ENCODE measurements at regions not wholly inside any gene's neighbourhood (a gene's known extent, or its start where the extent isn't known, plus 50 kb on each side); places are given as distances from the start of the nearest gene placed in this dataset.

- no peak for TF ChIP-seq CTCF (IDR thresholded peaks at IDR 0.05; ENCODE audit: borderline replicate concordance, insufficient read depth, low read depth, low read length)
- no peak overlapping the region for H3K4me3 ChIP-seq (ENCODE audit: low read depth, low read length)
Measured at GRCh38 chr7:28246921-28247461, 66.4 kb upstream of the JAZF1 start.

GRCh38 chr7:28258240-28258639 is 77.6 kb upstream of the JAZF1 start:
- no peak for TF ChIP-seq CTCF (IDR thresholded peaks at IDR 0.05; ENCODE audit: borderline replicate concordance, insufficient read depth, low read depth, low read length)
- no peak overlapping the region for H3K4me3 ChIP-seq (ENCODE audit: low read depth, low read length)

- H3K4me3 ChIP-seq (ENCODE audit: low read depth, low read length), result no peak overlapping the region
- no peak for TF ChIP-seq CTCF (IDR thresholded peaks at IDR 0.05; ENCODE audit: borderline replicate concordance, insufficient read depth, low read depth, low read length)
Measured at GRCh38 chr7:28260969-28261368, 80.4 kb upstream of the JAZF1 start.

GRCh38 chr7:28263622-28264271 is 83.2 kb upstream of the JAZF1 start:
- H3K4me3 ChIP-seq (ENCODE audit: low read depth, low read length), result no peak overlapping the region
- no peak for TF ChIP-seq CTCF (IDR thresholded peaks at IDR 0.05; ENCODE audit: borderline replicate concordance, insufficient read depth, low read depth, low read length)

GRCh38 chr7:28266402-28266801 is 85.8 kb upstream of the JAZF1 start:
- H3K4me3 ChIP-seq (ENCODE audit: low read depth, low read length), result no peak overlapping the region
- no peak for TF ChIP-seq CTCF (IDR thresholded peaks at IDR 0.05; ENCODE audit: borderline replicate concordance, insufficient read depth, low read depth, low read length)

- no peak overlapping the region for H3K4me3 ChIP-seq (ENCODE audit: low read depth, low read length)
- no peak for TF ChIP-seq CTCF (IDR thresholded peaks at IDR 0.05; ENCODE audit: borderline replicate concordance, insufficient read depth, low read depth, low read length)
Measured at GRCh38 chr7:28267012-28267411, 86.4 kb upstream of the JAZF1 start.

- H3K4me3 ChIP-seq (ENCODE audit: low read depth, low read length), result no peak overlapping the region
- TF ChIP-seq CTCF (IDR thresholded peaks at IDR 0.05; ENCODE audit: borderline replicate concordance, insufficient read depth, low read depth, low read length), result no peak
Measured at GRCh38 chr7:28269700-28270361, 89.2 kb upstream of the JAZF1 start.
